GM21381 (cell line): ENCODE measurements at regions not wholly inside any gene's neighbourhood (a gene's known extent, or its start where the extent isn't known, plus 50 kb on each side); places are given as distances from the start of the nearest gene placed in this dataset.
"Not testable (repeated sequence)": the region's sequence is repeated elsewhere in the genome, so short reads cannot be mapped to it uniquely, and the experiment has no call there.

Source experiments
- ATAC-seq: cut with Tn5 transposase; IDR thresholded peaks from one replicate; pipeline ENCODE4 v1.9.1; 2021; ENCODE audit warnings: mild to moderate bottlenecking, moderate library complexity; ENCODE audit not compliant: unreplicated experiment

- no peak for ATAC-seq
Measured at GRCh38 chr2:20499387-20499786, 52.5 kb downstream of the RHOB start.

GRCh38 chr2:20501974-20502373, 55.1 kb downstream of the RHOB start:
- no peak for ATAC-seq

GRCh38 chr2:20502496-20502895, 55.6 kb downstream of the RHOB start:
- not testable (repeated sequence) for ATAC-seq

- ATAC-seq, result no peak
Measured at GRCh38 chr2:20504174-20504573, 57.3 kb downstream of the RHOB start.

GRCh38 chr2:20506201-20506685, 59.4 kb downstream of the RHOB start:
- ATAC-seq, result no peak

- ATAC-seq, result peak; percentile 98
Measured at GRCh38 chr2:20507166-20507692, 60.4 kb downstream of the RHOB start.

- no peak for ATAC-seq
Measured at GRCh38 chr2:20507711-20508110, 60.8 kb downstream of the RHOB start.

GRCh38 chr2:20509301-20509769, 62.5 kb downstream of the RHOB start:
- ATAC-seq, result no peak

GRCh38 chr2:20509770-20510490, 63.1 kb downstream of the RHOB start:
- no peak for ATAC-seq

- no peak for ATAC-seq
Measured at GRCh38 chr2:20511130-20511529, 64.3 kb downstream of the RHOB start.

- no peak for ATAC-seq
Measured at GRCh38 chr2:20512061-20512605, 65.3 kb downstream of the RHOB start.

GRCh38 chr2:20513946-20514345, 67.1 kb downstream of the RHOB start:
- no peak for ATAC-seq

- no peak for ATAC-seq
Measured at GRCh38 chr2:20514596-20515269, 67.9 kb downstream of the RHOB start.

GRCh38 chr2:20515290-20516220, 68.7 kb downstream of the RHOB start:
- ATAC-seq, result no peak

- ATAC-seq, result no peak
Measured at GRCh38 chr2:20516291-20516645, 69.4 kb downstream of the RHOB start.

GRCh38 chr2:20516646-20517341, 69.9 kb downstream of the RHOB start:
- peak; percentile 94 for ATAC-seq

GRCh38 chr2:20519309-20519708, 72.4 kb downstream of the RHOB start:
- no peak for ATAC-seq

- ATAC-seq, result no peak
Measured at GRCh38 chr2:20520128-20520527, 73.3 kb downstream of the RHOB start.

- no peak for ATAC-seq
Measured at GRCh38 chr2:20521193-20521592, 74.3 kb downstream of the RHOB start.

- ATAC-seq, result no peak
Measured at GRCh38 chr2:20521682-20522189, 74.9 kb downstream of the RHOB start.
